ENCODE measurements at regions not wholly inside any gene's neighbourhood (a gene's known extent, or its start where the extent isn't known, plus 50 kb on each side); places are given as distances from the start of the nearest gene placed in this dataset.
"Not testable (repeated sequence)": the region's sequence is repeated elsewhere in the genome, so short reads cannot be mapped to it uniquely, and the experiment has no call there.

GRCh38 chr7:15049157-15049556, 146.6 kb upstream of the DGKB start:
- DNase-seq, result no peak

DNA sequence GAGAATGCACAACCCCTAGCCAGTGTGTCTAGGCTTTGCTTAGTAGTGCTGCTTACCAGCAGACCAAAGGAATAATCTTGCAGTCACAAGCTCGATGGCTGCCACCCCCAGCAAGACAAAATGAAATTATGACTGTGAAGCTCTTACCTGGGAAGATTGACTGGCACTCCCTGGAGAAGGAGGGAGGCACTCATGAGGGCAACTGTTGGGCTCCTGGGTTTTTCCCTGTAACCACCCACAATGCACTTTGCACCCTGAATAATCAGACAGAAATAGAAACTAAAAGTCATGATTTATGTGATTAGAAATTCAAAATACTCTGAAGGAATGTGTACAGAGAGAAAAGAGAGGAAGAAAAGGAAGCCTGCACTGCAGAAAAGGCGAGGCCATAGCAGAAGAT, 144.3 kb upstream of the DGKB start:
- DNase-seq, result no peak

DNA sequence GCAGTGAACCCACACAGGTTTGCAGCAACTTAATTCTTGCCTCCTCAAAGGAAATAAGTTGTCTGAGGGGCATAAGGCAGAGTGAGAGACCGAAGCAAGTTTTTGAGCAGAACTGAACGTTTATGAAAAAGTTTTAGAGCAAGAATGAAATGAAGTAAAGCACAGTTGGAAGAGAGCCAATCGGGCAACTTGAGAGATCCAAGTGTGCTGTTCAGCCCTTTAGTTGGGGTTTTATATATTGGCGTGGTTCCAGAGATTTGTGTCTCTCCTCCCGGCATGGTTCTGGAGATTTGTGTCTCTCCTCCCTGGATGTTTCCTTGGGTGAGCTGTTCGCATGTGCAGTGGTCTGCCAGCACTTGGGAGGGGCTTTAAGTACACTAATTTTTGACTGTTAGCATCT, 141.4 kb upstream of the DGKB start:
- DNase-seq, result no peak

DNA sequence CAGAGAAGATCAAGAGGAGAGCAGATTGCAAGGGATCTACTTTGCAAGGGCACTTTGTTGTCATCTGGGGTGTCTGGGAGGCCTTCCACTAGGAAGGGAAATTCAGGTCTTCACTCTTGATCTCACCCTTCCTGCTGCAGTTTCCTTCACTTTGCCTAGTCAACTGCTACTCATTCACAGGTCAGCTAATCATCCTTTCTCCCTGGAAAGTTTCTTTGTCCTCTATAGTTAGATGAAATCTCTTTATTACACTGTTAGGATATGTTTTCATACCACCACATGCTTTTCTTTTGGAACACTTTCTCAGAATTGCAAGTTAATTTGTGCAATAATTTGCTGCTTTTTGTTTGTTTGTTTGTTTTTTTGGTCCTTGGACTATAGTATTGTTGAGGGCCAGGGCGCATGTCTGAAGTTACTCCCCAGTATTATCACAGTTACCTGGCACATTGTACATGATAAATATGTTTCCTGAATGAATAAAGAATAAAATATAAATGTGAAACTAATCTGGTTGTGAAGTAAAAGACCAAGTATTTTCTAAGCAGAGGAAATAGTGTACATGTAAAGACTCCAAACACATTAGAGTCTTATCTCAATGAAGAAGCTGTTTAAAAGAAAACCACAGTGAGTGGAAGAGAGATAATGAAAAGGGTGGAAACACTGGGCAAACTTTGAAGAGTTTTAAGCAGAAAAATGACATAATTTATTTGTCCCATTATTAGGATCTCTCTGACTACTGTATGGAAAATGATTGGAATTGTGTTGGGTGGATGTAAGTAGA, 139.9 kb upstream of the DGKB start:
- no peak for DNase-seq

GRCh38 chr7:15041226-15041625, 138.7 kb upstream of the DGKB start:
- DNase-seq, result no peak

- no peak for DNase-seq
Measured at GRCh38 chr7:15035814-15036213, 133.3 kb upstream of the DGKB start.

DNA sequence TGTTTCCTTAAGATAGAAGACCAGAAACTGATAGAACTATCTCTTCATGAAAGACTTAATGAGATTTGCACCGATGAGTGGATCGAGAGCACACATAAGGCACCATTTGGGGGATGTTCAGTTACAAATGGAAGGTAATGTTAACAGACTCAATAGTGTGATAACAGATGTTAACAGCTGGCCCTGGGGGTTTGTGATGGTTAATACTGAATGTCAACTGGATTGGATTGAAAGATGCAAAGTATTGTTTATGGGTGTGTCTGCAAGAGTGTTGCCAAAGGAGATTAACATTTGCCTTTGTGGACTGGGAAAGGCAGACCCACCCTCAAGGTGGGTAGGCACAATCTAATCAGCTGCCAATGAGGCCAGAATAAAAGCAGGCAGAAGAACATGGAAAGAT, 130.5 kb upstream of the DGKB start:
- no peak for DNase-seq

GRCh38 chr7:15018981-15019380, 116.4 kb upstream of the DGKB start:
- no peak for DNase-seq

GRCh38 chr7:15016766-15017165, 114.2 kb upstream of the DGKB start:
- peak; percentile 53 for DNase-seq

GRCh38 chr7:15016315-15016667, 113.7 kb upstream of the DGKB start:
- DNase-seq, result no peak

GRCh38 chr7:15015545-15016314, 113.2 kb upstream of the DGKB start:
- DNase-seq, result peak; percentile 74

DNA sequence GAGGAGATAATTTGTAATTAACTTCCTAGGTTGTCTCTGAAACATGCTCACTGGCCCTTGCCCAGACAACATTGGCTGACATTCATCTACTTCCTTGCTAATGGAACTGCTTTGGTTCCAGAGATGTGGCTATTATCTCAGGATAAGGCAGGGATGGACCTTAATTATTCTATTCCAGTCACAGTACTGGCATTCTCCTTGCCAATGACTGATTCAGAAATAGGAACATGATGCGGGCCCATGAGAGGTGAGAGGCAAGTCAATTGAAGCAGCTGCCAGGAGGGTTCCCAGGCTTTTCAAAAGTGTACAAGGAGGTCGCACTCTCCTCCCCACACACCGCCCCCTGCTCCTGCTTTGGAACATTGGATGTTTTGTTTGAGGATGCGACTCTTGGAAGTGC, 109.6 kb upstream of the DGKB start:
- DNase-seq, result no peak

GRCh38 chr7:15011289-15011688, 108.7 kb upstream of the DGKB start:
- DNase-seq, result no peak

DNA sequence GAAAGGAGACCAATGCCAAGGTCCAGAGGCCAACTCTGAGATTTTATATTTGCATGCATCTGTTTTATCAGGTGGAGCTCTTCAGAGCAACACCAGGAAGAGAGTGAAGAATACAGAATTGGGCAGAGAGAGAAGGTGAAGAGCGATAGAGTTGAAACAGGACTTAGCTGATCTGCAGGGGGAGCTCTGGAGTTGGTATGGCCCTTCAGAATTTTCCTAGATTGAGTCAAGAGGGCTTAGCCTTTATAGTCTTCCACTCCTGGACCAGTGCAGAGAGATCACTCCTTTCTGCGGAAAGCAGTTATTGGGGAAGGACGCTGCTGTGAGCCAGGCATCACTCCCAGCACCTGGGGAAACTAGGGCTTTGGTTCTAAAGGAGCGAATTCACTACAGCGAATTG, 105.0 kb upstream of the DGKB start:
- no peak for DNase-seq

GRCh38 chr7:15005672-15006071, 103.1 kb upstream of the DGKB start:
- DNase-seq, result no peak

GRCh38 chr7:15000157-15000556, 97.6 kb upstream of the DGKB start:
- DNase-seq, result no peak

DNA sequence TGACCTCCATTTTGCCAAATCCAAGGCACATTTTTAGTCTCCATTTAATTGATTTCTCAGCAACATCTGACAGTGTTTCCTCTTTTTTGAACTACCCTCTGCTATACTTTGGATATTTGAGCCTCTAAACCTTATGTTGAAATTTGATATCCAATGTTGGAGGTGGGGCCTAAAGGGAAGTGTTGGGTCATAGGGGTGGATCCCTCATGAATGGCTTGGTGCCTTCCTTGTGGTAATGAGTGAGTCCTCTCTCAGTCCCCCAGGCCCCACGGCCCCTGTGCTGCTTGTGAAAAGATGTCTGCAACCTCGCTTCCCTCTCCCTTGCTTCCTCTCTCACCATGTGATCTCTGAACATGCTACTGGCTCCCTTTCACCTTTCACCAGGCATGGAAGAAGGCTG, 96.8 kb upstream of the DGKB start:
- DNase-seq, result no peak

DNA sequence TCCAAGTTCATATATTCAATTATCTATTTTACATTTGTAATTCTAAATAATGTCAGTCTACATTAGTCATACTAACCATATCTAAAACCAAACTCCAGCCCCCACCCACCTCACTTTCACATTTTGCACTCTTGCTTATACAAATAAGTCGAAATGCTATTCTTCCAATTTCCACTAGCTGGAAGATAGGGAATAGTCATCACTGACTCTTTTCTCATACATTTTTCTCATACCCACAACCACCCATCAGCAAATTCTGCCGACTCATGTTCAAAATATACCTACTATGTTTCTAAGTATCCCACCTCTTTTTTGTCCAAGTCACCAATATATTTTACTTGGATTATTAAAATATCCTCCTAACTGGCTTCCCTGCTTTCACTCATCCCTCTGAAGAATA, 93.2 kb upstream of the DGKB start:
- DNase-seq, result no peak

GRCh38 chr7:14988941-14989340, 86.4 kb upstream of the DGKB start:
- DNase-seq, result peak; percentile 27

GRCh38 chr7:14978687-14979086, 76.1 kb upstream of the DGKB start:
- no peak for DNase-seq

DNA sequence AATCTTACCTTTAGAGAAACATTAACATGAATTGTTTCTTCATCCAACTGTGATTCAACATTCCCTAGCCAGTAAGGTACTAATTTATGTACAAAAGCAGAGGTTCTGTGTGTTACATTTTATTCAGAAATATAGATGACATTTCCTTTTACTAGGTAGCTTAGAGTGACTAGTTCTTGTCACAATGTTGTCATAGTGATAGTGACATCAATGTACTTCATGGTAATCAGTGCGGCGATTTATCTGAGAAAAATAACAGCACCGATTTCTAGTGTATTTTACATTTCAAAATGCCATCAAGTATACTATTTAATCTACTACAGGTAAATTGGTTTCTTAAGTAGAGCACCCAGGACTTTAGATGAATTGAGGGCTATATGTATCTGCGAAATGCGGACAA, 72.1 kb upstream of the DGKB start:
- no peak for DNase-seq

- no peak for DNase-seq
Measured at GRCh38 chr7:14973712-14974428, 71.3 kb upstream of the DGKB start.

DNA sequence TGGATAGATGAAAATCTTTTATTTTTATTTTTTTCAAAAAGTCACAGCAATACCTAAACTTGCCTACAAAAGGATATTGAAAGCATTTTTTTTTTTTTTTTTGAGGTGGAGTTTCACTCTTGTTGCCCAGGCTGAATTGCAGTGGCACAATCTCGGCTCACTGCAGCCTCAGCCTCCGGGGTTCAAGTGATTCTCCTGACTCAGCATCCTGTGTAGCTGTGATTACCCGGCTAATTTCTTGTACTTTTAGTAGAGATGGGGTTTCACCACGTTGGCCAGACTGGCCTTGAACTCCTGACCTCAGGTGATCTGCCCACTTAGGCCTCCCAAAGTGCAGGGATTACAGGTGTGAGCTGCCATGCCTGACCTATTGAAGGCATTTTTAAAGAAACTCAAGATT, 69.1 kb upstream of the DGKB start:
- DNase-seq, result not testable (repeated sequence)

All from muscle of arm (tissue), 1 donor.